ENCODE measurements at regions not wholly inside any gene's neighbourhood (a gene's known extent, or its start where the extent isn't known, plus 50 kb on each side); places are given as distances from the start of the nearest gene placed in this dataset.

DNA sequence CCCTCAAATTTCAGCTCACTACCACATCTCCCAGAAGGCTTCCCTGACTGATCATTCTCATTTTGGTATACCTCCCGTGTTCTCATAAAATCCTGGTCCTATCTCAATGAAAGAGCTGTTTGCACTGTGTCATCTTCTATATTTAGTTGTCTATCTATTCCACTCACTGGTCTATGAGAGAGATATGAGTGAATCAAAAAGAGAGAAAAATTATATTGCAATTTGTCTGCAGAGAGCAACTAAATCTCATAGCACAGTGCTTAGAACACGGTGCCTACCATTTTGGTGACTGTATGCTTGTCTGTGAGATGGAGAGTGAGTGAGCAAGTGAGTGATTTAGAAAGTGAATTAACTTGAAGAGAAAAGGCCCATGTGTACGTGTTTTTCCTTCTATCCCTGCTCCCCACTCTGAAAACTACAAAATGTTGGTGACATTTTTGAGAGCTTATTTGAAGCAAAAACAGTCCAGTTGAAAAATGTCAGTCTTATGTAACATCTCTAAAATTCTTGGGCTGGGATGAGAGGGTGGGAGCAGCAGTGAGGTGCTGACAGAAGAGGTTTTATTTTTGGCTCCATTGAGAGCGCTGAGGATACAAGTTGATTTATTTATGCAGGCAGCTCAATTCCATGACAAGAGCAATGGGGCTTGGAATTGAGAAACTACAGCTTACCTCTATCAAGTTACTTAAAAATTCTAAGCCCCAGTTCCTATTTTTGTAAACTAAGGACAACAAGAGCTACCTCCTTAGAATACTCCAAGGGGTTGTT lies 373.5 kb upstream of the CHST9 start:
- H3K9me3 Mint-ChIP-seq (ENCODE audit: unreplicated experiment), result peaks cover 4% of the 10 kb centered on the region
- no peaks in the 10 kb centered on the region for H3K4me1 Mint-ChIP-seq (ENCODE audit: unreplicated experiment)
- H3K27ac Mint-ChIP-seq (ENCODE audit: unreplicated experiment), result no peak overlapping the region
- no peaks in the 10 kb centered on the region for H3K36me3 Mint-ChIP-seq (ENCODE audit: unreplicated experiment)
- H3K27me3 Mint-ChIP-seq (ENCODE audit: unreplicated experiment), result peaks cover 24% of the 10 kb centered on the region
- TF ChIP-seq, protein P1, sequence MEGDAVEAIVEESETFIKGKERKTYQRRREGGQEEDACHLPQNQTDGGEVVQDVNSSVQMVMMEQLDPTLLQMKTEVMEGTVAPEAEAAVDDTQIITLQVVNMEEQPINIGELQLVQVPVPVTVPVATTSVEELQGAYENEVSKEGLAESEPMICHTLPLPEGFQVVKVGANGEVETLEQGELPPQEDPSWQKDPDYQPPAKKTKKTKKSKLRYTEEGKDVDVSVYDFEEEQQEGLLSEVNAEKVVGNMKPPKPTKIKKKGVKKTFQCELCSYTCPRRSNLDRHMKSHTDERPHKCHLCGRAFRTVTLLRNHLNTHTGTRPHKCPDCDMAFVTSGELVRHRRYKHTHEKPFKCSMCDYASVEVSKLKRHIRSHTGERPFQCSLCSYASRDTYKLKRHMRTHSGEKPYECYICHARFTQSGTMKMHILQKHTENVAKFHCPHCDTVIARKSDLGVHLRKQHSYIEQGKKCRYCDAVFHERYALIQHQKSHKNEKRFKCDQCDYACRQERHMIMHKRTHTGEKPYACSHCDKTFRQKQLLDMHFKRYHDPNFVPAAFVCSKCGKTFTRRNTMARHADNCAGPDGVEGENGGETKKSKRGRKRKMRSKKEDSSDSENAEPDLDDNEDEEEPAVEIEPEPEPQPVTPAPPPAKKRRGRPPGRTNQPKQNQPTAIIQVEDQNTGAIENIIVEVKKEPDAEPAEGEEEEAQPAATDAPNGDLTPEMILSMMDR (IDR thresholded peaks at IDR 0.05), result no peak
- no peak for DNase-seq (ENCODE audit: extremely low spot score, unreplicated experiment)
- no peak overlapping the region for H3K4me3 Mint-ChIP-seq (ENCODE audit: unreplicated experiment)

DNA sequence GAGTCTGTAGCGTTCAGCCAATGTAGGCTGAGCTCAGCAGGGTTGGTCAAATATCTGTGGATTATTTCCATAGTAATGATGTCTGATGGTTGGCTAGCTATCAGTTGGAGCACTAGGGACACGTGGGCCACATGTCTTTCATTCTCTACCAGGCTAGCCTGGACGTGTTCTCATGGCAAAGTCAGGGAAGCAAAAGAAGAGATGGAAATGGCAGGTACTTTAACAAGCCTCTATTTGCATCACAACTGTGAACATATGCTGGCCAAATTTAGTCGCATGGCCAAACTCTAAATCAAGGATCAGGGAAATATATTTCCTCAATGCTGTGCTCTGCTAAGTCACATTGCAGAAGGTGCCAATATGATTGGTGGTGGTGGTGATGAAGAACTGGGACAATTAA lies 371.6 kb upstream of the CHST9 start:
- TF ChIP-seq, protein P1 (IDR thresholded peaks at IDR 0.05), result no peak
- no peak for DNase-seq (ENCODE audit: extremely low spot score, unreplicated experiment)
- no peak overlapping the region for H3K27ac Mint-ChIP-seq (ENCODE audit: unreplicated experiment)
- H3K9me3 Mint-ChIP-seq (ENCODE audit: unreplicated experiment), result peaks cover 4% of the 10 kb centered on the region
- H3K4me1 Mint-ChIP-seq (ENCODE audit: unreplicated experiment), result no peaks in the 10 kb centered on the region
- H3K27me3 Mint-ChIP-seq (ENCODE audit: unreplicated experiment), result peaks cover 24% of the 10 kb centered on the region
- no peak overlapping the region for H3K4me3 Mint-ChIP-seq (ENCODE audit: unreplicated experiment)
- no peaks in the 10 kb centered on the region for H3K36me3 Mint-ChIP-seq (ENCODE audit: unreplicated experiment)

DNA sequence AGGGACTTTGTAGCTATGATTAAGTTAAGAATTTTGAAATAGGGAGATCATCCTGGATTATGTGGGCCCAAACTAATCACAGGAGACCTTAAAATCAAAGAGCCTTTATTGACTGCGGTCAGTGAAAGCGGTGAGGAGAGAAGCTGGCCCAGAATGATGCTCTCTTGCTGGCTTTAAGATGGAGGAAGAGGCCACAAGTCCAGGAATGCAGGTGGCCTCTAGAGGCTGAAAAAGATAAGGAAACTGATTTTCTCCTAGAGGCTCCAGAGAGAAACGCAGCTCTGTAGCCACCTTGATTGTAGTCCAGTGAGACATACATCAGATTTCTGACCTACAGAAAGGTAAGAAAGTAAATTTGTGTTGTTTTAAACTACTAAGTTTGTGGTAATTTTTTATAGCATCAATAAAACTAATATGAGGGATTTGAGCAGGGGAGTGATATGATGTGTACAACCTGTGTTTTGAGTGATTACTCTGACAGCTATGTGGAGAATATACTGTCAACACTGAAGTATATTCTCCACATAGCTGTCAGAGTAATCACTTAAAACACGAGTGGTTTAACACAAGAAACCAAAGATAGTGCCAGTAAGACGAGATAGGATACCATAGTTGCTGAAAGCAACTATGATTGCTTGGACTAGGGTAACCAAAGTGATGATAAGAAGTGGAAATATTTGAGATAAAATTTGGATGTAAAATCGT lies 364.4 kb upstream of the CHST9 start:
- Mint-ChIP-seq H3K27ac (ENCODE audit: unreplicated experiment) (no peak overlapping the region), H3K9me3 (ENCODE audit: unreplicated experiment) (peaks cover 3% of the 10 kb centered on the region), H3K36me3 (ENCODE audit: unreplicated experiment) (no peaks in the 10 kb centered on the region), H3K27me3 (ENCODE audit: unreplicated experiment) (peaks cover 8% of the 10 kb centered on the region), H3K4me1 (ENCODE audit: unreplicated experiment) (no peaks in the 10 kb centered on the region), H3K4me3 (ENCODE audit: unreplicated experiment) (no peak overlapping the region)
- TF ChIP-seq, protein P1 (IDR thresholded peaks at IDR 0.05), result no peak
- DNase-seq (ENCODE audit: extremely low spot score, unreplicated experiment), result no peak

DNA sequence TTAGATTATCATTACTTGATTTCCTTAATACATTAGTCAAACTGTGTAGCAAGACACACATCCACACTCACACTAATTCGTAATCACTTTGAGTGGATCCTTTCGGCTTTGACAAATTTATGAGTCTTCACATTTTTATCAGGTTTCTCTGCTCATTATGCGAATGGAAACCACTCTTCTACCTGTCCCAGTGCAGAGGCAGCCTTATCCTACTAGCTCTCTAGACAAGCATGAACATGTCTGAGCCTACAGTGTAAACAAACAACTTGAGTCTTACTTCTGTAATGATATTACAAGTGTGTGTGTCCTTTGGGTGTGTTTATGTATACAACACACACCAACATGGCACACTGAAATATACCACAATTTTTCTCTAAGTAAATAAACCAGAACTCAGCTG lies 361.9 kb upstream of the CHST9 start:
- H3K27me3 Mint-ChIP-seq (ENCODE audit: unreplicated experiment), result peaks cover 8% of the 10 kb centered on the region
- no peak for DNase-seq (ENCODE audit: extremely low spot score, unreplicated experiment)
- H3K36me3 Mint-ChIP-seq (ENCODE audit: unreplicated experiment), result no peaks in the 10 kb centered on the region
- H3K4me1 Mint-ChIP-seq (ENCODE audit: unreplicated experiment), result no peaks in the 10 kb centered on the region
- no peak overlapping the region for H3K4me3 Mint-ChIP-seq (ENCODE audit: unreplicated experiment)
- no peak overlapping the region for H3K27ac Mint-ChIP-seq (ENCODE audit: unreplicated experiment)
- TF ChIP-seq, protein P1 (IDR thresholded peaks at IDR 0.05), result no peak
- peaks cover 3% of the 10 kb centered on the region for H3K9me3 Mint-ChIP-seq (ENCODE audit: unreplicated experiment)

DNA sequence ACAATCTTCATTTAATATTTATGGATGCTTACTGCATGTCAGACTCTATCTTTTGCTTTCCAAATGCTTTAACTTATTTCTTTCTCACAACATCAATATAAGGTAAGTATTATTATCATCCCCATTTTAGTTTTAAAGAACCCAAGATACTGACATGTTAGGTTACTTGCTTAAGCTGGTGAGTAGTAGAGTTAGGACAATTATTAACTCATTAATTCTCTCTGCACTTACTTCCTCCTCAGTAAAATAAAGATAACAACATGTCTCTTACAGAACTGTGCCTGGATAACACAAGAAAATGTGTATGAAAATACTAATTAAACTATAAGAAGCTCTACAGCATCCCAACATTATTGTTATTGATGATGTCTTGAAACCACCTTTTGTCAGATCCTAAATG lies 359.1 kb upstream of the CHST9 start:
- no peak overlapping the region for H3K4me3 Mint-ChIP-seq (ENCODE audit: unreplicated experiment)
- TF ChIP-seq, protein P1 (IDR thresholded peaks at IDR 0.05), result no peak
- no peaks in the 10 kb centered on the region for H3K36me3 Mint-ChIP-seq (ENCODE audit: unreplicated experiment)
- H3K27me3 Mint-ChIP-seq (ENCODE audit: unreplicated experiment), result peaks cover 5% of the 10 kb centered on the region
- DNase-seq (ENCODE audit: extremely low spot score, unreplicated experiment), result no peak
- peaks cover 4% of the 10 kb centered on the region for H3K4me1 Mint-ChIP-seq (ENCODE audit: unreplicated experiment)
- no peaks in the 10 kb centered on the region for H3K9me3 Mint-ChIP-seq (ENCODE audit: unreplicated experiment)
- no peak overlapping the region for H3K27ac Mint-ChIP-seq (ENCODE audit: unreplicated experiment)

All from osteocyte (in vitro differentiated cells).